H1 (cell line): ENCODE measurements at regions not wholly inside any gene's neighbourhood (a gene's known extent, or its start where the extent isn't known, plus 50 kb on each side); places are given as distances from the start of the nearest gene placed in this dataset.

ENCODE experiments used
- CTCF ChIA-PET: fragments of 300-600 bp; sonication (Branson Sonifier 250); formaldehyde crosslinking; loops from one replicate; lab custom pipeline; 2021; ENCODE audit not compliant: partially characterized antibody; lab: Charles Lee
- POLR2A ChIA-PET: fragments of 300-600 bp; sonication (Branson Sonifier 250); formaldehyde crosslinking; loops from one replicate; lab custom pipeline; 2021; ENCODE audit warnings: inconsistent platforms; ENCODE audit not compliant: partially characterized antibody; lab: Charles Lee
- DNase-seq, 2 experiments: peaks; one replicate each; pipeline versions ENCODE4 v3.0.0 to v3.0.0-alpha.2; 2010 to 2022; ENCODE audit warnings: low spot score in 2 of 2, low read depth in 1 of 2, mixed read lengths in 1 of 2
- FAIRE-seq: peaks from 2 replicates; lab custom pipeline; 2011; peaks lifted over from hg19 to GRCh38; lab: Jason Lieb, UNC
- H2AFZ ChIP-seq: 2 replicates; pipeline ENCODE4 v1.8.1; 2012; ENCODE audit warnings: low read length, inconsistent platforms
- H2AK5ac ChIP-seq: 2 replicates; pipeline ENCODE4 v1.6.1; 2013; ENCODE audit warnings: low read depth, low read length
- H2BK120ac ChIP-seq: replicated peaks from 2 replicates; pipeline ENCODE3; 2013; ENCODE audit warnings: low read depth, low read length, inconsistent platforms
- H2BK12ac ChIP-seq: 2 replicates; pipeline ENCODE4 v1.6.1; 2013; ENCODE audit warnings: low read depth, low read length
- H2BK15ac ChIP-seq: 2 replicates; pipeline ENCODE4 v1.6.1; 2013; ENCODE audit warnings: low read length
- H2BK20ac ChIP-seq: 2 replicates; pipeline ENCODE4 v1.6.1; 2013; ENCODE audit warnings: low read length
- H2BK5ac ChIP-seq: 2 replicates; pipeline ENCODE4 v1.6.1; 2013; ENCODE audit warnings: low read depth, low read length
- H3K14ac ChIP-seq: 2 replicates; pipeline ENCODE4 v1.6.1; 2013; ENCODE audit warnings: inconsistent platforms; ENCODE audit not compliant: insufficient read length
- H3K18ac ChIP-seq: 2 replicates; pipeline ENCODE4 v1.6.1; 2013; ENCODE audit warnings: low read length; ENCODE audit errors: extremely low read depth
- H3K23ac ChIP-seq: 2 replicates; pipeline ENCODE4 v1.6.1; 2013; ENCODE audit warnings: inconsistent platforms; ENCODE audit not compliant: insufficient read length
- H3K23me2 ChIP-seq: 2 replicates; pipeline ENCODE4 v1.6.1; 2013; ENCODE audit warnings: low read depth, low read length
- H3K27ac ChIP-seq: 2 replicates; pipeline ENCODE4 v1.6.1; 2011; ENCODE audit warnings: low read depth, low read length, inconsistent platforms
- H3K27me3 ChIP-seq, 4 experiments: replicated peaks in 1 of 4; 1 replicate in 1 of 4; 2 replicates in 3 of 4; pipeline versions ENCODE4 v1.6.1 to v1.8.1; 2011 to 2013; ENCODE audit warnings: low read length in 3 of 4, mild to moderate bottlenecking in 3 of 4, inconsistent platforms in 2 of 4, mixed read lengths in 2 of 4, moderate library complexity in 1 of 4; ENCODE audit not compliant: control insufficient read depth in 3 of 4, insufficient read depth in 3 of 4; ENCODE audit errors: extremely low read depth in 1 of 4
- H3K36me3 ChIP-seq, 4 experiments: 2 replicates each; pipeline versions ENCODE4 v1.6.1 to v1.8.1; 2011 to 2013; ENCODE audit warnings: mild to moderate bottlenecking in 4 of 4, low read length in 3 of 4, moderate library complexity in 2 of 4, control low read depth in 1 of 4, inconsistent platforms in 1 of 4; ENCODE audit not compliant: insufficient read depth in 4 of 4, control insufficient read depth in 2 of 4
- H3K4ac ChIP-seq: replicated peaks from 2 replicates; pipeline ENCODE3; 2013; ENCODE audit warnings: low read length, low read depth, mixed read lengths, inconsistent platforms; ENCODE audit not compliant: insufficient read length
- H3K4me1 ChIP-seq, 4 experiments: replicated peaks in 1 of 4; 1 replicate in 1 of 4; 2 replicates in 3 of 4; pipeline versions ENCODE4 v1.6.1 to v1.8.1; 2011 to 2013; ENCODE audit warnings: low read length in 3 of 4, inconsistent platforms in 2 of 4, mixed read lengths in 1 of 4; ENCODE audit not compliant: insufficient read depth in 4 of 4, control insufficient read depth in 3 of 4
- H3K4me2 ChIP-seq, 2 experiments: 2 replicates each; pipeline versions ENCODE4 v1.6.1 to v1.8.1; 2011 to 2013; ENCODE audit warnings: low read depth in 2 of 2, low read length in 2 of 2, control low read depth in 1 of 2, inconsistent platforms in 1 of 2, mild to moderate bottlenecking in 1 of 2; ENCODE audit not compliant: insufficient read depth in 1 of 2
- H3K4me3 ChIP-seq, 4 experiments: fragments of 200-600, 300-600 bp in 1 of 4; sonication (generic), shearing (Covaris generic), sonication (Bioruptor Twin) in 1 of 4; 2 replicates each; pipeline versions ENCODE4 v1.5.1 to v1.8.1; 2011 to 2016; ENCODE audit warnings: low read length in 4 of 4, low read depth in 3 of 4, control low read depth in 2 of 4, inconsistent platforms in 2 of 4, mild to moderate bottlenecking in 2 of 4, mixed read lengths in 1 of 4, moderate library complexity in 1 of 4; ENCODE audit not compliant: insufficient read depth in 2 of 4; ENCODE audit errors: extremely low read depth in 1 of 4
- H3K56ac ChIP-seq: replicated peaks from 2 replicates; pipeline ENCODE3; 2013; ENCODE audit warnings: low read depth, mild to moderate bottlenecking, mixed read lengths, low read length, inconsistent platforms; ENCODE audit not compliant: insufficient read length
- H3K79me1 ChIP-seq: 2 replicates; pipeline ENCODE4 v1.6.1; 2013; ENCODE audit warnings: low read depth, low read length, control low read depth
- H3K79me2 ChIP-seq, 2 experiments: 2 replicates each; pipeline versions ENCODE4 v1.6.1 to v1.8.1; 2012 to 2013; ENCODE audit warnings: low read length in 2 of 2, mild to moderate bottlenecking in 2 of 2, inconsistent platforms in 1 of 2; ENCODE audit not compliant: insufficient read depth in 2 of 2, control insufficient read depth in 1 of 2
- H3K9ac ChIP-seq, 4 experiments: replicated peaks in 1 of 4; 1 replicate in 1 of 4; 2 replicates in 3 of 4; pipeline versions ENCODE4 v1.6.1 to v1.8.1; 2011 to 2013; ENCODE audit warnings: low read depth in 3 of 4, low read length in 3 of 4, control low read depth in 2 of 4, mild to moderate bottlenecking in 2 of 4, moderate library complexity in 2 of 4, inconsistent platforms in 1 of 4; ENCODE audit errors: extremely low read depth in 1 of 4
- H3K9me3 ChIP-seq, 2 experiments: 2 replicates each; pipeline versions ENCODE4 v1.6.1 to v1.8.1; 2012 to 2013; ENCODE audit warnings: mild to moderate bottlenecking in 2 of 2, moderate library complexity in 2 of 2, control low read depth in 1 of 2, inconsistent platforms in 1 of 2, low read depth in 1 of 2, low read length in 1 of 2, mixed read lengths in 1 of 2; ENCODE audit not compliant: insufficient read depth in 2 of 2
- H4K20me1 ChIP-seq, 2 experiments: replicated peaks in 1 of 2; 2 replicates each; pipeline versions ENCODE3 to v1.8.1; 2011 to 2013; ENCODE audit warnings: inconsistent platforms in 2 of 2, low read length in 2 of 2, mild to moderate bottlenecking in 1 of 2; ENCODE audit not compliant: insufficient read depth in 2 of 2, control insufficient read depth in 1 of 2
- H4K5ac ChIP-seq: 2 replicates; pipeline ENCODE4 v1.6.1; 2013; ENCODE audit warnings: low read length, low read depth, mixed read lengths, inconsistent platforms; ENCODE audit not compliant: insufficient read length
- H4K8ac ChIP-seq: 2 replicates; pipeline ENCODE4 v1.8.0; 2013; ENCODE audit warnings: mild to moderate bottlenecking, moderate library complexity, low read length, inconsistent platforms; ENCODE audit not compliant: insufficient read depth; ENCODE audit errors: extremely low read depth
- H4K91ac ChIP-seq: replicated peaks from 2 replicates; pipeline ENCODE3; 2013; ENCODE audit warnings: low read length, mixed read lengths, inconsistent platforms; ENCODE audit not compliant: insufficient read length
- BCL11A ChIP-seq, 2 experiments: IDR thresholded peaks; one replicate each; pipeline ENCODE4 v1.6.1; 2011; ENCODE audit warnings: low read depth in 2 of 2, low read length in 2 of 2, mild to moderate bottlenecking in 2 of 2
- CBX5 ChIP-seq: fragments of 300-800, 300-1000 bp; sonication (generic); IDR thresholded peaks from 2 replicates; pipeline ENCODE4 v1.7.1; 2016; ENCODE audit warnings: antibody characterized with exemption, low read length, low read depth
- EP300 ChIP-seq, 2 experiments: IDR thresholded peaks; 1 replicate in 1 of 2; 2 replicates in 1 of 2; pipeline ENCODE4 v1.6.1; 2011 to 2012; ENCODE audit warnings: low read depth in 2 of 2, low read length in 2 of 2, mild to moderate bottlenecking in 2 of 2, borderline replicate concordance in 1 of 2, inconsistent platforms in 1 of 2, moderate library complexity in 1 of 2
- GTF2F1 ChIP-seq: IDR thresholded peaks from 2 replicates; pipeline ENCODE4 v1.6.1; 2012; ENCODE audit warnings: low read depth, low read length, improper control_type of control experiment, borderline replicate concordance
- JUN ChIP-seq: IDR thresholded peaks from 2 replicates; pipeline ENCODE4 v1.6.1; 2011; ENCODE audit warnings: low read depth, mild to moderate bottlenecking, improper control_type of control experiment, low read length
- RNF2 ChIP-seq: fragments of 200-900, 300-1000 bp; sonication (generic); IDR thresholded peaks from 2 replicates; pipeline ENCODE4 v1.7.1; 2016; ENCODE audit warnings: borderline replicate concordance, low read depth, mild to moderate bottlenecking, antibody characterized with exemption, low read length; ENCODE audit not compliant: poor library complexity, severe bottlenecking; ENCODE audit errors: missing control alignments
- SP4 ChIP-seq: IDR thresholded peaks from 2 replicates; pipeline ENCODE4 v1.6.1; 2012; ENCODE audit warnings: low read length, inconsistent platforms
- TAF7 ChIP-seq: optimal IDR thresholded peaks from 2 replicates; pipeline ENCODE3; 2011; ENCODE audit warnings: low read depth, mild to moderate bottlenecking, inconsistent platforms, low read length, moderate library complexity, borderline replicate concordance
- TBP ChIP-seq: IDR thresholded peaks from 2 replicates; pipeline ENCODE4 v1.6.1; 2011; ENCODE audit warnings: low read depth, low read length, improper control_type of control experiment
- YY1 ChIP-seq: IDR thresholded peaks from 2 replicates; pipeline ENCODE4 v1.6.1; 2011; ENCODE audit warnings: low read depth, mild to moderate bottlenecking, low read length
- ZNF274 ChIP-seq: IDR thresholded peaks from 2 replicates; pipeline ENCODE4 v1.7.0; 2012; ENCODE audit warnings: low read length, borderline replicate concordance; ENCODE audit errors: extremely low read depth
- WGBS, 2 experiments: shearing (Covaris generic) in 1 of 2; methylation state at CpG; one replicate each; pipeline versions ENCODE4 v1.1.6 to v1.1.7; 2013 to 2015; ENCODE audit warnings: low lambda C conversion rate in 2 of 2, mixed read lengths in 2 of 2, inconsistent platforms in 1 of 2, low coverage in 1 of 2, missing lambda C conversion rate in 1 of 2; ENCODE audit not compliant: insufficient replicate concordance in 2 of 2, insufficient coverage in 1 of 2, insufficient read length in 1 of 2; ENCODE audit errors: extremely low coverage in 1 of 2, missing lambda C conversion rate in 1 of 2; 5-methylcytosine and 5-hydroxymethylcytosine counted together
- TF ChIP-seq, protein P1 (sequence below), 3 experiments: IDR thresholded peaks; 1 replicate in 2 of 3; 2 replicates in 1 of 3; pipeline versions ENCODE4 v1.5.1 to v1.6.1; 2011; ENCODE audit warnings: low read length in 3 of 3, mild to moderate bottlenecking in 3 of 3, inconsistent platforms in 2 of 3, low read depth in 1 of 3, moderate library complexity in 1 of 3; ENCODE audit not compliant: insufficient read depth in 1 of 3; ENCODE audit errors: control extremely low read depth in 1 of 3

DNA sequence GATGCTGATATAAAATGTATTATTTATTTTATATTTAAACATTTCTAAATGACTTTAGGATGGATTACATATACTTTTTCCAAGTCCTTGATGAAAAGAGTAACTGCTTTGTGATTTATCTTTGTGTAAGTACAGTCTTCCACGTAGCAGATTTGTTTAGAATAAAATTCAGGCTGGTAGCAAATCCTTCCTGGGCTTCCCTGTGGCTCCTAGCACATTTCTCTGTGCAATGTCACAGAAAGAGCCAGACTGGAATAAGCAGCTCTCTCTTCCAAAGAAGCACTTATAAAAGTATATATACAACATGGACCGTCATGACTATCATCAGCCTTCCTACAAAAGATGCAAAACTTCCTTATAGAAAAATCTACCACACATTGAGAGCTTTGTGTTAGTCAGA is 388.6 kb downstream of the ACTL7B start:
- 89% methylated on average over 2 of the region's 2 CpGs; no CpG with 5 or more reads in 1 of the 2 experiments for WGBS, 2 experiments
- no peak overlapping the region for H3K18ac ChIP-seq
- H4K20me1 ChIP-seq = no peaks in the 10 kb centered on the region
- H3K9ac ChIP-seq = no peak overlapping the region
- FAIRE-seq (no peak), DNase-seq (no peak)
- H2BK12ac ChIP-seq = no peak overlapping the region
- no peak overlapping the region for H3K4me2 ChIP-seq
- no peak overlapping the region for H2BK5ac ChIP-seq
- no peaks in the 10 kb centered on the region for H3K27me3 ChIP-seq
- H3K9me3 ChIP-seq = no peaks in the 10 kb centered on the region; a peak in 1 of 4 replicates
- POLR2A ChIA-PET = no interaction called here
- H4K91ac ChIP-seq = no peak overlapping the region
- no peaks in the 10 kb centered on the region for H3K79me2 ChIP-seq
- no peak overlapping the region for H4K5ac ChIP-seq
- no peaks in the 10 kb centered on the region for H3K4me1 ChIP-seq
- no peak overlapping the region for H3K56ac ChIP-seq
- no peak overlapping the region for H3K14ac ChIP-seq
- H3K27ac ChIP-seq = no peak overlapping the region
- no peaks in the 10 kb centered on the region for H3K23me2 ChIP-seq
- H3K36me3 ChIP-seq = no peaks in the 10 kb centered on the region
- CTCF ChIA-PET = interaction anchor here (0.9 to 4.1 kb wide), 12 partner anchors 8 to 1001 kb away, joined by 3 to 33 read pairs (median 6); no protein-coding TSS in a partner anchor
- no peak overlapping the region for H3K4me3 ChIP-seq
- H3K79me1 ChIP-seq = no peaks in the 10 kb centered on the region
- no peak overlapping the region for H3K23ac ChIP-seq
- H2BK20ac ChIP-seq = no peak overlapping the region
- H3K4ac ChIP-seq = no peak overlapping the region
- H2BK15ac ChIP-seq = no peak overlapping the region
- H2AK5ac ChIP-seq = no peak overlapping the region
- H4K8ac ChIP-seq = no peak overlapping the region
- H2BK120ac ChIP-seq = no peak overlapping the region
- H2AFZ ChIP-seq = no peak overlapping the region
- TF ChIP-seq RNF2 (no peak), JUN (no peak), SP4 (no peak), TAF7 (no peak), ZNF274 (no peak), EP300 (IDR thresholded peaks at IDR 0.05; ENCODE audit: borderline replicate concordance in 1 of 2, low read depth in 2 of 2, low read length in 2 of 2) (no peak), BCL11A (IDR thresholded peaks at IDR 0.05; ENCODE audit: low read depth in 2 of 2, low read length in 2 of 2) (no peak), GTF2F1 (no peak), YY1 (no peak), TBP (no peak), CBX5 (no peak)
- TF ChIP-seq, protein P1, sequence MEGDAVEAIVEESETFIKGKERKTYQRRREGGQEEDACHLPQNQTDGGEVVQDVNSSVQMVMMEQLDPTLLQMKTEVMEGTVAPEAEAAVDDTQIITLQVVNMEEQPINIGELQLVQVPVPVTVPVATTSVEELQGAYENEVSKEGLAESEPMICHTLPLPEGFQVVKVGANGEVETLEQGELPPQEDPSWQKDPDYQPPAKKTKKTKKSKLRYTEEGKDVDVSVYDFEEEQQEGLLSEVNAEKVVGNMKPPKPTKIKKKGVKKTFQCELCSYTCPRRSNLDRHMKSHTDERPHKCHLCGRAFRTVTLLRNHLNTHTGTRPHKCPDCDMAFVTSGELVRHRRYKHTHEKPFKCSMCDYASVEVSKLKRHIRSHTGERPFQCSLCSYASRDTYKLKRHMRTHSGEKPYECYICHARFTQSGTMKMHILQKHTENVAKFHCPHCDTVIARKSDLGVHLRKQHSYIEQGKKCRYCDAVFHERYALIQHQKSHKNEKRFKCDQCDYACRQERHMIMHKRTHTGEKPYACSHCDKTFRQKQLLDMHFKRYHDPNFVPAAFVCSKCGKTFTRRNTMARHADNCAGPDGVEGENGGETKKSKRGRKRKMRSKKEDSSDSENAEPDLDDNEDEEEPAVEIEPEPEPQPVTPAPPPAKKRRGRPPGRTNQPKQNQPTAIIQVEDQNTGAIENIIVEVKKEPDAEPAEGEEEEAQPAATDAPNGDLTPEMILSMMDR (IDR thresholded peaks at IDR 0.05; ENCODE audit: control extremely low read depth in 1 of 3, insufficient read depth in 1 of 3, low read depth in 1 of 3, low read length in 3 of 3) = no peak
